GM19043 (cell line): ENCODE measurements at regions not wholly inside any gene's neighbourhood (a gene's known extent, or its start where the extent isn't known, plus 50 kb on each side); places are given as distances from the start of the nearest gene placed in this dataset.
"Not testable (repeated sequence)": the region's sequence is repeated elsewhere in the genome, so short reads cannot be mapped to it uniquely, and the experiment has no call there.

ENCODE experiments used
- ATAC-seq: cut with Tn5 transposase; IDR thresholded peaks from one replicate; pipeline ENCODE4 v1.9.1; 2021; ENCODE audit warnings: low read depth; ENCODE audit not compliant: unreplicated experiment

DNA sequence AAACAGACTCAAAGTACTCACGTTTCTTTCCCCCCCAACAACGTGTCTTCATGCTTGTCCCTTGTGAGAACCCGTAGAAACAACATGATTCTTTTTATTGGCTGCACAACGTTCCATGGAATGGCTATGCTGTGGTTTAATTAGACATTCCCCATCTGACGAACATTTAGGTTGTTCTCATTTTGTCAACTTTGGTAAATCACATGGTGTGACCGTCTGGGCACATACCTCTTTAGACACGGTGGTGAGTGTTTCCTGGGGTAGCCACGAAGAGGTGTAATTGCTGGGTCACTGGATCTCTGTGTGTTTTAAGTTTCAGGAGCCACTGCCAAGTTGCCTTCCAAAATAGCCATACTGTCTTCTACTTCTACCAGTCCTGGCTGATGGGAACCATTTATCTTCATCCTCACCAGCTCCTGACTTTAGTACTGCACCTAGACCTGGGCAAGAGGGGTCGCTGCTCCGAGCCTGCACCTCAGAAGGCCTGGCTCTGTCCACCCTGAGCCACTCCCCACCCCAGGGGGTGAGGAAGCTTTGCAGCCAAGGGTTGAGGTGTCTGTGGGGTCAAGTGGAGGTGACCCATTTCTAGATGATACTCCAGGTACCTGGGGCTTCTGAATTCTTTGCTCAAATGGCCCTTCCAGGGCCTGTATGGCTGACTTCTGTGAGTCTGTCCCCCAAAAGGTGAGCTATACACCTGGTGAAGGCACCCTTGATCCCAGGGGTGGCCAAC lies 84.7 kb downstream of the IRX5 start:
- ATAC-seq = no peak

GRCh38 chr16:55016515-55016914 lies 85.8 kb downstream of the IRX5 start:
- ATAC-seq = no peak

- no peak for ATAC-seq
These were observed 86.7 kb downstream of the IRX5 start for GRCh38 chr16:55017321-55017720.

DNA sequence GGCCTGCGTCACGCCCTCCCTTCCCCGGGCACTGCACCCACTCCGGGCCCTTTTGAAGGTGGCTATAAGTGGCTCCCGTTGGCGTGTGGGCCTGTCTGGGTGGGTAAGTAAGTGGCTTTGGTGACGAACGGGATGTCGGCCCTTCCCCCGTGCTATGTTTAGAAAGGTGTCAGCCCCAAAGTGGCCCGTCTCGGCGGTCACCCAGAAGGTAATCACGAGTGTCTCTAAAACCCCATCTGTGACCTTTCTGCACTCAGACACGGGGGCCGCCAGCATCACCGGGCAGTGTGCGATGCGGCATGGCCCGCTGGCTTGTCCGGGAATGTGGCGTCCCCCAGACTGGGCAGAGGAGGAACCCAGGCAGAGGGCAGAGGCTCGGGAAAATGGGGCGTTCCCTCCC lies 88.2 kb downstream of the IRX5 start:
- ATAC-seq = no peak

GRCh38 chr16:55019419-55020131 lies 88.9 kb downstream of the IRX5 start:
- no peak for ATAC-seq

DNA sequence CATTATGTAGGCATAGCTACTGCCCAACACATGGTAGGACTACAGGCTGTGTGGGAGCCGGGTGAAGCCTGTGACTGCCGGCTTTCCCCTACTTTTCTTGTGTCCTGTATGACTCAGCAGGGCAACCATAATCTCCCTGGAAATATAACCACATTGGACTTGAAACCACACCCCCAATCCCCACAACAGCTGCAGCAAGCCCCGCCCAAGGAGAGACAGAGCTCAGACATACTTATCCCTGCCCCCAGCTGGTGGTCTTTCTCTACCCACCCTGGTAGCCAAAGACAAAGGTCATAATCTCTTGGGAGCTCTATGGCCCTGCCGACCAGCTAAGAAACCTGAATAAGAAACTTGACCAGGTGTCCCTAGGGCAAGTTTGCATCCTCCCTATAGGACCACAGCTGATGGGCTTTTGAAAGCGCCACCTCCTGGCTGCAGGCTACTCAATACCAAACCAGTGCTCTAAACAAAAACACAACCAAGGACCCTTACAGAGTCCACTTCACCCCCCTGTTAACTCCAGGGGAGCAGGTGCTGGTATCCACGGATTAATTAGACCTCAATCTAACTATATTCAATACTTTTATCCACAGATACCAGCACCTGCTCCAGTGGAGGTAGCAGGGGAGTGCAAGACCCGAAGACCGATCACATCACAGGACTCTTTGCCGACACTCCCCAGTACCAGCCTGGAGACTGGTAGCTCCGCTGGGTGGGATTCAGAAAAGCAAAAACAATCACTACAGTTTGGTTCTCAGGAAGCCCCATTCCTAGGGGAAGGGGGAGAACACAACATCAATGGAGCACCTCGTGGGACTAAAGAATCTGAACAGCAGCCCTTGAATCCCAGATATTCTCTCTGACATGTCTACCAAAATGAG lies 91.2 kb downstream of the IRX5 start:
- no peak for ATAC-seq

DNA sequence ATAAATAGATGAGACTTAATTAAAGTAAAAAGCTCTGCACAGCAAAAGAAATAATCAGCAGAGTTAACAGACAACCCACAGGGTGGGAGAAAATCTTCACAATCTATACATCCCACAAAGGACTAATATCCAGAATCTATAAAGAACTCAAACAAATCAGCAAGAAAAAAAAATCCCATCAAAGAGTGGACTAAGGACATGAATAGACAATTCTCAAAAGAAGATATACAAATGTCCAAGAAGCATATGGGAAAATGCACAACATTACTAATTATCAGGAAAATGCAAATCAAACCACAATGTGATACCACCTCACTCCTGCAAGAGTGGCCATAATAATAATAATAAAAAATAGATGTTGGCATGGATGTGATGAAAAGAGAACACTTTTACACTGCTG lies 96.6 kb downstream of the IRX5 start:
- not testable (repeated sequence) for ATAC-seq

DNA sequence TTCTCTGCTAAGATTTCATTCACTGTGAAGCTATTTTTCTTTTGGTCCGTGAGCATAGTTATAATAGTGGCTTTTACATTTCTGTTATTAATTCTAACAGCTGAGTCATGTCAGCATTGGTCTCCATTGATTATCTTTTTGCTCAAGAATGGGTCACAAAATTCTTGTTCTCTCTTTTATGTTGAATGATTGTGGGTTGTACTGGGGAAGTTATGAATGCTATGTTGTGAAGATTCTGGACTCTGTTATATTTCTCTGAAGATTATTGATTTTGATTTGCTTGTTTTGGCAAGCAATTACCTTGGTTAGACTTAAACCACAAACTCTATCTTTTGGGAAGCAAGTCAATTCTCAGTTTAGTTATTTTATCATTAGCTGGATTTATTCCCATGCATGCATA lies 98.8 kb downstream of the IRX5 start:
- no peak for ATAC-seq

DNA sequence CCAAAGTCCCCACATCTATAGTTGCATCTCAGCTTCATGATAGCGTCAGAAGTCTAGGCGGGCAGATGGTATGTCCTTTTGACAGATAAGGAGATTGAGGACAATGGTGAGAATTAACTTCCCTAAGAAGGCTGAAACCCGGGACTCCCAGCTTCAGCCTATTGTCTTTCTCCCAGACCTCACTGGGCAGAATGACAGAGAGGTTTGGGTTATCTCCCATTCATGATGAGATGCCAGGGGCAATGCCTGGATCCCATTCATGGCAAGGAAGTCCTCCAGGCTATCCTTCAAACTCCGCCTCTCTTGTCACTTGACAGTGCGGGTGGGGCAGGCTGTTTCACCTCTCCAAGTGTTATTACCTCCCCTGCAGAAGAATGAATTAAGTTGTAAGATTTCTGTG lies 100.3 kb downstream of the IRX5 start:
- ATAC-seq = no peak

DNA sequence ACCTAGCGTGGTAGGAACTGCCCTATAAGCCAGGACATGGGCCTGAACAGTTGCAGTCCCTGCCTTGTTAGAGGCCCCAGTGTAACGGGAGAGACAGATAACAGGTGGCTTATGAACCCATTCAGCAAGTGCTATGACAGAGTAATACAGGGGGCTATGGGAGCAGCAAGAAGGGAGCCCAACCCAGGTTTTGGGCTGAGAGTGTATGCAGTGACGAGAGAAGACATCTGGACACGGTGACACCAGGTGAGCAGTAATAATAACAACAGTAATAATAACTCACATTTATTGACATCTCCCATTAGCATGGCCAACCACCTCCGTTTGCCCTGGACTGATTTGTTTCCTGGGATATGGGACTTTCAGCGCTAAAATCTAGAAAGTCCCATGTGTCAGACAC lies 100.8 kb downstream of the IRX5 start:
- ATAC-seq = no peak

DNA sequence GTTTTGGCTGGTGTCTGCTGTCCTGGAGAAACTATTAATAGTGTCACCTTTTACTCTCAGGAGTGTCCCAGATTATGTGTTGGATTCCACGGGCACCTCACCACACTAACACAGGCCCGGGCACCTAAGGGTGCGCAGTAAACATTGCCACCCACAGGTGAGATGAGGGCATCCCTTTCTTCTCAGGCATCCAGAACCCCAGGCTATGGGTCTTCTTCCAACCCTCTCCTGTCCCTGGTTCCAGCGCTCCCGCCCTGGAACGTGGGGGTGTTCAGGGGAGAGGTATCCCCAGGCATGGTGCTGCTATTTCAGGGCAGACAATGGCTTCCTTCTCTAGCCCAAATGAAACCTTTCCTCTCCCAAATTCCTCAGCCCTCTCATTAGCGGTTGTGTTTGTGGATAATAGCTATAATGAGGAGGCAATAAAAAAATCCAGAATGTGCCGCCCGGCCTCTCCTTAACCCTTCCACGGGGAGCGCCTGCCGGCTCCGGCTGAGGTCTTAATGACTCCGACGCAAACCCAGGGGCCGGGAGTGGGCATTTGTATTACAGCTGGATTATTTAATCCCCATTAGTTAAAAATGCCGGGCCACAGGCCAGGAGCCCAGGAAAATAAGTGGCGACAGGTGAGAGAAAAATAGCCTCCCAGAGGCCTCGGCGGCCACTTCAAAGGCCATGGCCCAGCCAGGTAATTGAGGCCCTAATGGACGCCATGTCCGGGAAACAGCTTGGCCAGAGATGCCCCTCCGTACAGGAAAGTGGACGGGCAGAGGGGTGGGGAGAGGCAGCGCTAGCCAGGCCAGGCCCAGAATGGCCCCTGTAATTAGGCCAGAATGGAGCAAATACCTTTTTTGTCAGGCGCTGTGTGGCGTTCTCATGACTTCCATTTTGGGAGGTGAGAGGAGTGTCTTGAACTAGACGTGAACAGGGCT lies 102.8 kb downstream of the IRX5 start:
- ATAC-seq = no peak

GRCh38 chr16:55035029-55035428 lies 104.4 kb downstream of the IRX5 start:
- no peak for ATAC-seq

GRCh38 chr16:55035956-55036355 lies 105.3 kb downstream of the IRX5 start:
- ATAC-seq = no peak

DNA sequence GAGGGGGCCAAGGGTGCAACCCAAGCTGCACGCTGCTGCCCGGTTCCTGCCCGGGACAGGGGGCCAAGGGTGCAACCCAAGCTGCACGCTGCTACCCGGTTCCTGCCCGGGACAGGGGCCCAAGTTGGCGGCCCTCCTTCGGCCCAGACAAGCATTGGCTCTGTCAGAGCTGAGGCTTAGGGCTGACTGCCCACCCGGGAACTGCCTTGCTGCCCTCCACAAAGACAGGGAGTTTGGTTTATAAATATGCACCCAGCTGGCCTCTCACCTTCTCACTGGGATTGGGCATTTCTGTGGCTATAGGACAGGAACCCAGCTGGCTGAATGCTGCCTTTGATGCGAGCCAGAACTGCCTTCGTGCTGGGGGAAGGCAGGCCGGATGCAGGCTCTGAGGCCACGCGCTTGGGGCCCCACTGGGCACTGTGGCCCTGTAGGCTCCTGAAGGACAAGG lies 105.7 kb downstream of the IRX5 start:
- ATAC-seq = no peak

GRCh38 chr16:55037046-55037445 lies 106.4 kb downstream of the IRX5 start:
- no peak for ATAC-seq

GRCh38 chr16:55037966-55038365 lies 107.3 kb downstream of the IRX5 start:
- ATAC-seq = no peak

DNA sequence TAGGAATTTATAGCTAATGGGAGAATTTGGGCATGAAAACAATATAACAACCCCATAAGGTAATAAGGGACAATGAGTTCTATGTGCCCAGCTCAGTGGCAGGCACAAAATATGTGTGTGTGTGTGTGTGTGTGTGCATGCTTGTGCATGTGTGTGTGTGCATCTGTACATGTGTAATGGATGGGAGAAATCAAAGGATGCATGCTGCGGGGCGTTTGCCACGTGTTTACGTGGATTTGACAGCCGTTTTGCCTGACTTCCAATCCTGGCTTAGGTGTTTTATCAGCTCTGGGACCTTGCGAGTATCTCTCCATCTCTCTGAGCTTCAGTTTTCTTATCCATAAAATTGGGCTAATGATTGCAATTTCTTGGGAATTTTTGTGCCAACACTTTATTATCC lies 108.4 kb downstream of the IRX5 start:
- no peak for ATAC-seq

GRCh38 chr16:55039511-55039910 lies 108.8 kb downstream of the IRX5 start:
- ATAC-seq = no peak

- ATAC-seq = no peak
These were observed 109.3 kb downstream of the IRX5 start for GRCh38 chr16:55039931-55040330.
